ENCODE measurements at regions not wholly inside any gene's neighbourhood (a gene's known extent, or its start where the extent isn't known, plus 50 kb on each side); places are given as distances from the start of the nearest gene placed in this dataset.

DNA sequence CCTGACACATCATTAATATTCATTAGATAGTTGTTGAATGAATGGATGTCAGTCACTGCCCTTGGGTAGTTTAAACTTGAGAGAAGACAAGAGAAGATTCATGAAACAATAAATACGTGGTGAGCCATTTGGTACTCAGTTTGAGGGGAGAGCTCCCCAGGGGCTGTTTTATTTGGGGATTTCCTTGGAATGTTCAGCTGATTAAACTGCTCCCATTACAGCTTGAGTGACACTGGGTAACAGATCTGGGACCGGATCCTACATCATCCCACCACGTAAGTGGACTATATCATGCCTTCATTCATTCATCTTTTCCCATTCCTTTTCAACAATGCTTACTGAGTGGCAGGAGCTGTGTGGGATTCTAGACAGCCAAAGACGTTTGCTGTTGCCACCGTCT, 162.0 kb downstream of the FAT3 start:
- DNase-seq: no peak

- no peak for DNase-seq
These were observed 163.2 kb downstream of the FAT3 start for GRCh38 chr11:92387859-92388258.

DNA sequence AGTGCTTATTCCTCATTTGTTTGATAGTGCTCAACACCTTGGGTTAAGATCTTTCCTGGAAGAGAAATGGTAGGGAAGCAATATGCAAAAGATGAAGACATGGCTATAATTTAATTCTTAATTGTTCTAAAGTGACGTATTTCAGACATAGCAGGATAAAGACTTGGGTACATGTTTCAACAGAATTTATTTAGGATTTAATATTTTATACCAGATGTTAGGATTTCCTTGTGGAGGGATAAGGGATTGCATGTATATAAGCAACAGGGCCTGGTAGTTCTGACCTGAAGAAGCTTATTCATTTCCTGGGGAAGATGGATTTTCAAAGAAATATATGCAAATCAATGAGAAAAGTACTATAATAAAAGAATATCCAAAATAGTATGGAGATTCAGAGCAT, 163.8 kb downstream of the FAT3 start:
- no peak for DNase-seq

- DNase-seq: no peak
These were observed 166.2 kb downstream of the FAT3 start for GRCh38 chr11:92390783-92391182.

DNA sequence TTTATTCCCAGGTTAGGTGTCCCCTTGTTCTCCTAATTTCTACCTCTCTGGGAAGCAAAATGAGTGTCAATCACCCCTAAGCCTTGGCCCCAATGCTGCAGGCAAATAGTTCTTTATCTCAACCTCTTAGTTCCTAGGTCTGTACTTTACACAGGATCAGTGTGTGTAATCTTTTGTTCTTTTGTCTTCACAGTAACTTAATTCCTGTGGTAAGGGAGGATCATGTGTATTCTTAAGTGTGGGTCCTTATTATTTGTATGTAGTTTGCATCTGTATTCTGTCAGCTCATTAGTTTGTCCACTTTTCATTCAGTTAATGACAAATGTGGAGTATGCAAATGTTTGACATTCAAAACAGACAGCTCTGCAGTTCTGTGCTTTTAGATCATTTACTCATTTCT, 166.7 kb downstream of the FAT3 start:
- peak; percentile 71 for DNase-seq

DNA sequence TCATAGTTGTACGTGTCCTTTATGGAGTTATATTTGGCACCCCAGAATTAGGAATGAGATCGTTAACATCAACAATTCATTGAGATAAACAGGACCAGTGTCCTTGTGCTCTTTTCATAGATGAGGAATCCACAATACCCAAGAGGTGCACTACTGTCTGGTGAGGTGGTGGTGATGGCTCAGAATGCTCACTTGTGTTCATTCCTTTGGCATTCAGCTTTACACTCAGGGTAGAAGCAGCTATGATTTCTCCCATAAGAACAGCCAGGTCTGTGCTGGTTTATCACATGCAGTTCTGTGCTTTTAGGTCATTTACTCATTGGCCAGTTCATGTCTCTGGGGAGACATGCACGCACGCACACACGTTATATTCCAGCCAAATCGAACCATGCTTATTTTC, 167.2 kb downstream of the FAT3 start:
- no peak for DNase-seq

- peak; percentile 88 for DNase-seq
These were observed 168.6 kb downstream of the FAT3 start for GRCh38 chr11:92393218-92393617.

- DNase-seq: no peak
These were observed 171.5 kb downstream of the FAT3 start for GRCh38 chr11:92396133-92396532.

DNA sequence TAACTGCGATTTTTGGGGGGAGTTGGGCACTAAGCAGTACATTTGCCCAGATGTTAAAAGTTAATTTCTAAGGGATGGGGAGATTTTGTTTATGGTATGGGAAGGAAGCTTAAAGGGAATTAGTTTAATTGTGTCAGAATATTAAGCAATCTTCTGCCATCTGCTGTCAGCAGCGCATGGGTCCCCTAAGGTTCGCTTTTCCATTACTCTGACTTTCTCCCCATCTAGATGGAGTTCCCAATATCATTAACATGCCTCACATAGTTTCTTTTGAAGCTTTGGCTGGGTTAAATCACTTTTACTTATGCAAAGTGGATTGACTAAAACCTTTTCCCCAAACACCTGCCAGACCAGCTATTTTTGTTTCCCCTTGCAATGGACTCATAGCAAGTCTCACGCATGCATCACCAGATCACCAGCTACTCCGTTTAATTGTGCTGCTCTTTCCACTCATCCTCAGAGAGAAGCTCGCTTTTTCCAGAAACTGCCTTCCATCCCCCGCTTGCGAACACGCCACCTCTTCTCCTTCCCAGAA, 172.7 kb downstream of the FAT3 start:
- no peak for DNase-seq

DNA sequence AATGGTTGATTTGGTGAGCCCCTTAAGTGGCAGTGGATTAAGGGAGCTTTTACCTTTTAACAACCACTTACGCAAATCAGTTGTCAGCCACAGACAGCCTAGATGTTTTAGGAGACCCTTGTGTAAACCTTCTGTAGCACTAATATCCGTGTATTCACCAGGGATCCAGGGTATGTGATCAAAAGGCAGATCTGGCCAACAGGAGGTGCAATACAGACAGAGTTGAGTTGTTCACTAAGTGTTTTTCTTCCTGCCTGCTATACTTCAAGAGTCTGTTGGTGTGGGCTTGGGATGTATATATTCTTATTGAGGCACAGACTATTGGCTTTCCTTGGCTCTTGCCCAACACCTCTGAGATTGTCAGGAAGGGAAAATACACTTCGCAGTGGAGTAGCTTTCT, 175.1 kb downstream of the FAT3 start:
- peak; percentile 50 for DNase-seq

- no peak for DNase-seq
These were observed 176.9 kb downstream of the FAT3 start for GRCh38 chr11:92401520-92401919.

GRCh38 chr11:92406472-92406871, 181.9 kb downstream of the FAT3 start:
- DNase-seq: no peak

DNA sequence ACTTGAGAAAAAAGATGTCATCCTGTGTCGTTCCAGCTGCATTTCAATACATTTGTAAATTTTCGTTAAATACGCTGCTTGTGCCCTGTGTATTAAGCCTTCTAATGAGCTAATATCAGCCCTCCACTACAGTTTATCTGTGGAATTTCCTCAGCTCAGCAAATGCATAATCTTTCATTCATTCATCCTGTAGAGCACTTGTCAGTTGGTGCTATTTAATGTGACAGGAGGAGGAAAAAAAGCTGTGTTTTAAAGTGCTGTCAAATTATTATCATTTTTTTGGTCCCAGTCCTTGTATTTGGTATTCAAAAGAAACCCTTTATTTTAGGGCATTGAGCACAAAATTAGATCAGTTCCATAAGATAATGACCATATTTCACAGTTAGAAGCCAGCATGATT, 184.7 kb downstream of the FAT3 start:
- DNase-seq: no peak

DNA sequence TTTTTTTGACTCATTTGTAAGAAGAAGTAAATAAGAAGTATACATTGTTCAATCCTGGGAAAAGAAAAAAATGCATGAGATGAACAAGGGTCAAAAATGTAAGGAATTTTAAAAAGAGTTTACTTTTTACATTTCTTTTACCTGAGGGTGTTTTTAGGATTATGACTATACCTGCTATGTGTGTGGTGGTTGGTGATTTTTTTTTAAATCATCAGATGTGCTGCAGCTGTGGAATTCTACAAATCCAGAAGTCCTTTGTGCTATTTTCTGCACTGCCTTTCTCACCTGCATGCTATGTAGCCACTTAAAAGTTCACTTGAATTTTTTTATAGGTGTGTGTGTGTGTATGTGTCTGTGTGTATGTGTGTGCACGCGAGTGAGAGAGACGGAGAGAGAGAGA, 185.3 kb downstream of the FAT3 start:
- no peak for DNase-seq

DNA sequence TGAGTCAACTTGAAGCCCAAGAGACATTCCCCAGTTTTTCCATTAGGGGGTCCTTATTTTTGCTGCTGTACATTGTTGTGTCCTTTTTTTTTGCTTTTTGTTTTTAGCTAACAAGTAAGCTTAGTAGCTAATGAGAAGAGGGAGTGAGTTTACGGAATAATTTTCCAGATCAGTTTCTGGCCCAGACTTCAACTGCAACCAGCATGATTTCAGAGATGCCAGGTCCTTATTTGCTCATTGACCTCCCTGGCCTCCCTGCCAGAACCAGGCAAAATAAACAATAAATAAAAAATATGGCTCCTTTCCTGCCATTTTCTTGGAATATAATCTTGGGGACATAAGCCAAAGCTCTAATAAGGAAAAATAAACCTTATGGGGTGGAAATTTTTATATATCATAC, 185.9 kb downstream of the FAT3 start:
- peak; percentile 49 for DNase-seq

DNA sequence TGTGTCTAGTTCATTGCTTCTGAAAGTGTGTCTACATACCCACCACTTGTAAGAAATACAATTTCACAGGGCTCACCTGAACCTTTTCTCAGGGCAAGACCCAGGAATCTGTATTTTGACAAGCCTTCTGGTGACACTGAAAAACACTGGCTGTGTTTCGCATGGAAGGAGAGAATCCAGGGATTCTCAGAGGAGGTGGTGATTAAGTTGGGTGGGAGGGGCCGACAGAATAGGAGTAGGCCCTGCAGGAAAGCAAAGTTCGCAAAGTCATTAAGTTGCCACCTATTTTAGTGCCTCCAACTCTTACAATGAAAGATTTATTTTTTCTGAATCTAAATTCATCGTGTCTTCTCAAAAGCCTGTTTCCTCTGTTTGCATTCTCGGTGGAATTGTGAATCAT, 186.8 kb downstream of the FAT3 start:
- peak; percentile 43 for DNase-seq

GRCh38 chr11:92413757-92414513, 189.3 kb downstream of the FAT3 start:
- no peak for DNase-seq

GRCh38 chr11:92416971-92417725, 192.5 kb downstream of the FAT3 start:
- DNase-seq: no peak

DNA sequence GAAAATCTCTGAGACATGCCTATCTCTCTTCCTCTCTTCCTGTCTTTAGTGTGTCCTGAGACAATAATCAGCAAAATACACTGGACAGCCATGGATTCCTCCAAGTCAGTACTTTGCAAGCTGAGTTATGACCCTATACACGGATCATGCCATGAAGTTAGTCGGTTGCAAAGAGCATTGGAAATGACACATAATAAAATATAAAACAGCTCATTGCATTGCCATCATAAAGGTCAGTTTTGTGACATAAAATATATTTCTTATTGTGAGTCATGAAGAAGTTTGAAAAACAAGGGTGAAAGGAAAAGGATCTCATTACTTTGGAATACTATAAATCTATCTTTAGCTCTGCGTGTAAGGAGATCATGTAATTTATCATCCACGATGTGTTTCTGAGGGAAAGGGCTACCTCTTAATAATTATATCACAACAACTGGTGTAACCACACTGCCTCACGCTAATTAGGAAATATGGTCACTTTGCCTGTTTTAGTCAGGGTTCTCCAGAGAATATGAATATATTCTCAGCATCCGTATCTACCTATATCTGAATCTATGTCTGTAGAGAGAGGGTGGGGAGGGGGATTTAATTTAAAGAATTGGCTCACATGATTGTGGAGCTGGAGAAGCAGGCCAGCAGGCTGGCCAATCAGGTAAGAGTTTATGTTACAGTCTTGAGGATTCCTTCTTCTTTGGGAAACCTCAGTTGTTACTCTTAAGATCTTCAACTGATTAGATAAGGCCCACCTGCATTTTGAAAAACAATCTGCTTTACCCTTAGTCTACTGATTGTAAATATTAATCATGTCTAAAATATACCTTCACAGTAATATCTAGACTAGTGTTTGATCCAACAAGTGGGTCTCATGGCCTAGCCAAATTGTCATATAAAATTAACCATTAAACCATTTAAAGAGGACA, 198.8 kb downstream of the FAT3 start:
- no peak for DNase-seq

DNA sequence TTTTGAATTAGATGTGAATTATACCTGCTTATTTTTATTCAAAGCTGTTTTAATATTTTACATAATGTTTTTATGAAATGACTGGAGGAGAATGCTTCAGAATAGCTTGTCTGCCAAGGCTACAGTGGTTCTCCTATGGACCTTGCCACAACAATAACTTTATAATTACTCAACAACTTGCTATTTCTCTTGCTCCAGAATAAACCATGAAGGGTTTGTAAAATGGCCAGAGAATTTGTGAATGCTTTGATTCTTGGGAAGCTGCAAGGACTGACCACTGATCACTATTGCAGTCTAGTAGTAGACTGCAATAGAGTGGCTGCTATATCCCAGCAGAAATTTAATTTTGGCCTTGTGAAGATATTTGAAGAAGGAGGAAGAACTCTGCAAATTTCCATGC, 199.7 kb downstream of the FAT3 start:
- DNase-seq: no peak

- no peak for DNase-seq
These were observed 200.5 kb downstream of the FAT3 start for GRCh38 chr11:92425127-92425526.

- no peak for DNase-seq
These were observed 207.9 kb downstream of the FAT3 start for GRCh38 chr11:92432515-92432914.

Data from NCI-H69 (cell line).